Stimulated activated CD8-positive, alpha-beta memory T cell treated with anti-CD3 and anti-CD28 coated beads, Interleukin-7, amount 100 ng/mL, for 4 hours (primary cell): ENCODE measurements at regions not wholly inside any gene's neighbourhood (a gene's known extent, or its start where the extent isn't known, plus 50 kb on each side); places are given as distances from the start of the nearest gene placed in this dataset.
"Not testable (repeated sequence)": the region's sequence is repeated elsewhere in the genome, so short reads cannot be mapped to it uniquely, and the experiment has no call there.

Experiments used
- DNase-seq, 2 donors: peaks; one replicate each; pipeline ENCODE4 v3.0.0-alpha.2; 2020; ENCODE audit warnings: low read depth in 2 of 2

GRCh38 chr5:16987776-16988175, 51.7 kb upstream of the MYO10 start:
- no peak for DNase-seq

DNA sequence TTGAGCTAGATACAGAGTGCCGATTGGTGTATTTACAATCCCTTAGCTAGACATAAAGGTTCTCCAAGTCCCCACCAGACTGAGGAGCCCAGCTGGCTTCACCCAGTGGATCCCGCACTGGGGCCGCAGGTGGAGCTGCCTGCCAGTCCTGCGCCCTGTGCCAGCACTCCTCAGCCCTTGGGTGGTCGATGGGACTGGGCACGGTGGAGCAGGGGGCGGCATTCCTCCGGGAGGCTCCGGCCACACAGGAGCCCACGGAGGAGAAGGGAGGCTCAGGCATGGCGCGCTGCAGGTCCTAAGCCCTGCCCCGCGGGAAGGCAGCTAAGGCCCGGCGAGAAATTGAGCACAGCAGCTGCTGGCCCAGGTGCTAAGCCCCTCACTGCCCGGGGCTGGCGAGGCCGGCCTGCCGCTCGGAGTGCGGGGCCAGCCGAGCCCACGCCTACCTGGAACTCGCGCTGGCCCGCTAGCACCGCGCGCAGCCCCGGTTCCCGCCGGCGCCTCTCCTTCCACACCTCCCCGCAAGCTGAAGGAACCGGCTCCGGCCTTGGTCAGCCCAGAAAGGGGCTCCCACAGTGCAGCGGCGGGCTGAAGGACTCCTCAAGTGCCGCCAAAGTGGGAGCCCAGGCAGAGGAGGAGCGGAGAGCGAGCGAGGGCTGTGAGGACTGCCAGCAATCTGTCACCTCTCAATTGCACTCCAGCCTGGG, 54.9 kb upstream of the MYO10 start:
- not testable (repeated sequence) for DNase-seq

DNA sequence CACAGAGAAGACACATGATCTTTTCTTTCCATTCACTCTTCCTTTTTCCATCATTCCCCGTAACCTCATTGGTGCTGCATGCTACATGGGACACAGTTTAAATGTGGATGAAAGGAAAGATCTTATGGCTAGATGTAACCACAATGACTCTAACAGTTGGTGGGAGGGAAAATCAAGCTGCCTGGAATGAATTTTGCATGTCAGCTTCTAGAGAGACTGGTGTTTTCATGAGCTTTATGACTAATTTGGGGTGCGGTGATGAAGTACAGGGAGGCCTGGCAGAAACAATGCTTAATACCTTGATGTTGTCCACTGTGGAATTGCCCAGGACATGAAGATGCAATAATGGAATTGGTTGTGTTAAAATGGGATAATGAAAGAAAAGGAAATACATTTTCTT, 55.9 kb upstream of the MYO10 start:
- no peak for DNase-seq

- no peak for DNase-seq
Observed at GRCh38 chr5:16992444-16992843, 56.4 kb upstream of the MYO10 start.

GRCh38 chr5:16994565-16994964, 58.5 kb upstream of the MYO10 start:
- DNase-seq: no peak

DNA sequence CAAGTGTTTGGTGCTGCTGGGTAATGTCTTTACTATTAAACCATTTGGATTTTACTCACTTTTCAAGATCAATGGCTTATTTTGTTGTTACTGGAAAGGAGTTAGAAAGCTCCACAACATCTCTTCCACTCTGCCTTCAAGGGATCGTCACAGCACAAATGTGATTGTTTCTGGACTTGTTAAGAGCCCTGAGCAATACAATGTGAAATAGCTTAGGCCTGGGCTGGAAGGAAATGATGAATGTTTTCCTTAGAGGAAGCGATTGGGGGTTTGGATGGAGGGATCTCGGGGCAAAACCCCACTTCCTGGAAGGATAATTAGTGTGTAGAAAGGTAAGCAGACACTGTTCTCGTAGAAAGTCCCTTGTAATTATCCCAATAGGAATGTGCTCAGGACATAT, 59.3 kb upstream of the MYO10 start:
- DNase-seq: no peak

DNA sequence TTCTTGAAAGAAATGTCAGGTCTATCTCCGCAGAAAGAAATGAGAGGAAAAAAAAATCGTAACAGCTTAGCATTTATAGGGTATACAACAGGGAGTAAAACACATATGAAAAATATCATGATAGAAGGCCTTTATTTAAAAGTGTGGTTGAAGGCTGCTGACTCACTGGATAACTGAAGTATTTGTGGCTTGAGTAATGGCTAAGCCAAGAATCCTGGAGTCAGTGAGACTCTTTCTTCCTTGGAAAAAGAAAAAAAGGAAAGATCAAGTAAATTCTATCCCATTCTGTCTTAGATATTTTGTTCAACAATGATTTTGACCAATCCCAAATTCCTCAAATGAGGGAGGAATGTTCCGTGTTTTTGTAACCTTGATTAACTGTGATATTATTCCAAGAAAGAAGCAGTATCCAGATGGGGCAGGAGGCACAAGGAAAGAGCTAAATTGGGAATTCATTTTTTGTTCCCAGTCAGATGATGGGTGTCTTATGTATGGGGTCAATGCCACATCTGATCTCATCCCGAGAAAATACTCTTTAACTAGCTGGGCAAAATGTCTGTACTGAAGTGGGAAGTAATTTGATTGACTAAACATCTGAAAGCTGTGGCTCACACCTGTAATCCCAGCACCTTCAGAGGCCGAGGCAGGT, 64.3 kb upstream of the MYO10 start:
- DNase-seq: no peak

DNA sequence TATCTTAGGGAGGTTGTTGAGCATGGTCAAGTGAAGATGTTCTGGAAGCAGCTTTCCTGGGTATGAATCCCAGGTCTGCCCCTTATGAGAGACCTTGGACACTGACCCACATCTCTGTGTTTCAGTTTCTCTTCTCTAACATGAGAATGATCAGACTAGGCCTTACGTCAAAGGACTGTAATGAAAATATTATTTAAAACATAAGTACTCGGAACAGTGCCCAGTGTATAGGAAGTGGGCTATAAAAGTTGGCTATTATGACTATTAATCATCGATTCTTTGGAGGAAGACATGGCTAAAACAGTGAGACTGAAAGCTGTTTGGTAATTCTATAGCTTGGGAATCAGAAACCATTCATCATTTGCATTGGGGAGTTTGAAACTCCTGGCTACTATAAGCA, 65.3 kb upstream of the MYO10 start:
- no peak for DNase-seq

GRCh38 chr5:17004441-17005106, 68.5 kb upstream of the MYO10 start:
- DNase-seq: no peak

GRCh38 chr5:17005107-17005828, 69.2 kb upstream of the MYO10 start:
- no peak for DNase-seq

GRCh38 chr5:17012289-17012688, 76.2 kb upstream of the MYO10 start:
- no peak for DNase-seq

- no peak for DNase-seq
Observed at GRCh38 chr5:17014686-17015085, 78.6 kb upstream of the MYO10 start.

DNA sequence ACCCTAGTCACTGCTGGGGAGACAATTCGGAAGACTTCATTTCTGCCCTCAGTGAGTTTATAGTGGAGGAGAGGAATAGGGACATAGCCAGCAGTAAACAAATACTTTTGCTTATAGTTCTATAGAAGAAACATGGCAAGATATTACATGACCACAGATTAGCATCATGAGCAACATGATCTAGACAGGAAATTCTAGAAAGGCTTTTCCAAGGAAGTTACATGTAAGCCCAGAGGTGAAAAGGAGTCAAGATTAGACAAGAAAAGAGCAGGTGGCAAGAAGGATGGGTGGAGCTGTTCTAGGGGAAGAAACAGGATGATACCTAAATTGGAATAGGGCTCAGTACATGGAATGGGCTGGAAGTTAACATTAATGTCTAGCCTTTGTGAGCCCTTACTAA, 82.8 kb upstream of the MYO10 start:
- DNase-seq: no peak

GRCh38 chr5:17019324-17019723, 83.2 kb upstream of the MYO10 start:
- no peak for DNase-seq

GRCh38 chr5:17020678-17021601, 84.9 kb upstream of the MYO10 start:
- no peak for DNase-seq

- no peak for DNase-seq
Observed at GRCh38 chr5:17021602-17021932, 85.5 kb upstream of the MYO10 start.

DNA sequence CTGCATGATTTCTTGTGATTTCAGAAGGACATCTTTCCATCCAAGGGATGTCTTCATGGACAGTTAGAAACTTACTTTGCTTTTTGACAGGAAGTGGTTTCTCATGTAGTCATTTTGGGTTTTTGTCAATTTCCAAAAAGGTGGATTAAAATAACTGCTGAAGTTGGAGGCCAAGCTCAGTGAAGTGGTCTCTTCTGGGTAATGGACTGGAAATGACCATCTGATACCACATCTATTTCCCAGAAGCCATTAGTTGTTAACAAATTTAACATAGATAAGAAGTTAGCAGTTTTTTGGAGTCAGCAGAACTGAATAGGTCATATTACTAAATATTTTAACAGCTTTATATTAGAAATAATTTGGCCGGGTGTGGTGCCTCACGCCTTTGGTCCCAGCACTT, 86.2 kb upstream of the MYO10 start:
- no peak for DNase-seq

DNA sequence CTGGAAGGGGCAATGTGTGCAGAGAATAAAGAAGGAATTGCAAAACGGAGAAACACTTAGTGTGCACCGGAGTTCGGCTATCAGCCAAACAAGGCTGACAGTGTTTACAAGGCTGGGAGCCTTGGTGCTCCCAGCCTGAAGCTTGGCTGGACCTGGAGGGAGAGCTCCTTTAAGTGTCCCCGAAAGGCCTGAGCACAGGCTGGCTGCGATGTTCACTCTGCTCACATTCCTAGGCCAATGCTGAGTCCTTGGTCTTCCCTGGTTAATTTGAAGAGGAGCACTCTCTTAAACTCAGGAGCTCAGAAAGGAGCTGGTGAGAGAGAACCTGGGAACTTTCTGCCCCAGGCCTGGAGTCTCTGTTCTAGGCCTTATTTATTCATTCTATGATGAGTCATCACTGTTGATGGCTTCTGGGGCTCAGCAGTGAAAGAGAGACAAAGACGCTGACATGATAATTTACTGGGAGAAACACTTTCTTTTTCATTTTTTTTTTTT, 88.6 kb upstream of the MYO10 start:
- DNase-seq: no peak

- not testable (repeated sequence) for DNase-seq
Observed at GRCh38 chr5:17031659-17032277, 95.7 kb upstream of the MYO10 start.

DNA sequence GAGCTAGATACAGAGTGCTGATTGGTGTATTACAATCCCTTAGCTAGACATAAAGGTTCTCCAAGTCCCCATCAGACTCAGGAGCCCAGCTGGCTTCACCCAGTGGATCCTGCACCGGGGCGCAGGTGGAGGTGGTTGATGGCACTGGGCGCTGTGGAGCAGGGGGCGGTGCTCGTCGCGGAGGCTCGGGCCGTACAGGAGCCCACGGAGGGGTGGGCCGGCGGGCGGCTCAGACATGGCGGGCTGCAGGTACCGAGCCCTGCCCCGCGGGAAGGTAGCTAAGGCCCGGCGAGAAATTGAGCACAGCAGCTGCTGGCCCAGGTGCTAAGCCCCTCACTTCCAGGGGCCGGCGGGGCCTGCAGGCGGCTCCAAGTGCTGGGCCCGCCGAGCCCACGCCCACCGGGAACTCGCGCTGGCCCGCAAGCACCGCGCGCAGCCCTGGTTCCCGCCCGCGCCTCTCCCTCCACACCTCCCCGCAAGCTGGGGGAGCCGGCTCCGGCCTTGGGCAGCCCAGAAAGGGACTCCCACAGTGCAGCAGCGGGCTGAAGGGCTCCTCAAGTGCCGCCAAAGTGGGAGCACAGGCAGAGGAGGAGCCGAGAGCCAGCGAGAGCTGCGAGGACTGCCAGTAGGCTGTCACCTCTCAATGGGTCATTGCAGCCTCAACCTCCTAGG, 96.4 kb upstream of the MYO10 start:
- DNase-seq: not testable (repeated sequence)
